Neutrophil (primary cell): ENCODE measurements at regions not wholly inside any gene's neighbourhood (a gene's known extent, or its start where the extent isn't known, plus 50 kb on each side); places are given as distances from the start of the nearest gene placed in this dataset.

Experiments used
- H3K27ac ChIP-seq: fragments of 200-600 bp; sonication (generic); 2 replicates; pipeline ENCODE4 v1.5.1; 2016; ENCODE audit warnings: mild to moderate bottlenecking, moderate library complexity
- H3K27me3 ChIP-seq: fragments of 200-600 bp; sonication (generic); 2 replicates; pipeline ENCODE4 v1.6.0; 2016; ENCODE audit warnings: mild to moderate bottlenecking
- H3K36me3 ChIP-seq: fragments of 200-600 bp; sonication (generic); 2 replicates; pipeline ENCODE4 v1.5.1; 2017
- H3K4me1 ChIP-seq, 2 experiments: fragments of 200-600 bp in 1 of 2; sonication (generic) in 1 of 2; 1 replicate in 1 of 2; 2 replicates in 1 of 2; pipeline versions ENCODE4 v1.5.1 to v1.6.1; 2013 to 2016; ENCODE audit warnings: low read depth in 1 of 2, low read length in 1 of 2, mild to moderate bottlenecking in 1 of 2, moderate library complexity in 1 of 2; ENCODE audit not compliant: control insufficient read depth in 1 of 2, insufficient read depth in 1 of 2
- H3K4me3 ChIP-seq, 2 experiments: fragments of 200-600 bp in 1 of 2; sonication (generic) in 1 of 2; 1 replicate in 1 of 2; 2 replicates in 1 of 2; pipeline ENCODE4 v1.5.1; 2013 to 2016; ENCODE audit warnings: low read depth in 1 of 2, low read length in 1 of 2, mild to moderate bottlenecking in 1 of 2, moderate library complexity in 1 of 2
- H3K9me3 ChIP-seq: fragments of 200-600 bp; sonication (generic); 2 replicates; pipeline ENCODE4 v1.5.1; 2016
- CTCF ChIP-seq: fragments of 200-600 bp; sonication (generic); IDR thresholded peaks from 2 replicates; pipeline ENCODE4 v1.5.1; 2016; ENCODE audit warnings: antibody characterized with exemption

GRCh38 chr3:187610981-187611511, 59.1 kb downstream of the SST start:
- Histone ChIP-seq H3K27ac (no peak overlapping the region), H3K4me3 (no peak overlapping the region)
- no peak for TF ChIP-seq CTCF

GRCh38 chr3:187594272-187594671, 75.9 kb downstream of the SST start:
- Histone ChIP-seq H3K9me3 (no peaks in the 10 kb centered on the region), H3K4me1 (no peaks in the 10 kb centered on the region), H3K36me3 (no peaks in the 10 kb centered on the region), H3K27ac (no peak overlapping the region), H3K4me3 (no peak overlapping the region), H3K27me3 (peaks cover 31% of the 10 kb centered on the region)
- TF ChIP-seq CTCF = no peak

More at GRCh38 chr3:187610981-187611511, 59.1 kb downstream of the SST start:
- Histone ChIP-seq H3K36me3 (no peaks in the 10 kb centered on the region), H3K4me1 (no peaks in the 10 kb centered on the region), H3K9me3 (no peaks in the 10 kb centered on the region), H3K27me3 (peaks cover 43% of the 10 kb centered on the region)

GRCh38 chr3:187593451-187593850, 76.7 kb downstream of the SST start:
- Histone ChIP-seq H3K4me3 (no peak overlapping the region), H3K36me3 (no peaks in the 10 kb centered on the region), H3K27ac (no peak overlapping the region), H3K9me3 (no peaks in the 10 kb centered on the region), H3K4me1 (no peaks in the 10 kb centered on the region), H3K27me3 (peaks cover 24% of the 10 kb centered on the region)
- no peak for TF ChIP-seq CTCF

- Histone ChIP-seq H3K36me3 (no peaks in the 10 kb centered on the region), H3K27me3 (peaks cover 11% of the 10 kb centered on the region), H3K27ac (no peak overlapping the region), H3K9me3 (no peaks in the 10 kb centered on the region), H3K4me3 (no peak overlapping the region), H3K4me1 (no peaks in the 10 kb centered on the region)
- TF ChIP-seq CTCF = no peak
Measured at GRCh38 chr3:187590861-187591576, 79.2 kb downstream of the SST start.

GRCh38 chr3:187587076-187587475, 83.1 kb downstream of the SST start:
- Histone ChIP-seq H3K27ac (no peak overlapping the region), H3K36me3 (no peaks in the 10 kb centered on the region)
- no peak for TF ChIP-seq CTCF

More at GRCh38 chr3:187587076-187587475, 83.1 kb downstream of the SST start:
- H3K4me1 ChIP-seq = no peaks in the 10 kb centered on the region
- peaks cover 6% of the 10 kb centered on the region for H3K27me3 ChIP-seq
- no peak overlapping the region for H3K4me3 ChIP-seq
- no peaks in the 10 kb centered on the region for H3K9me3 ChIP-seq
